Breast epithelium (tissue), 3 donors: ENCODE measurements at regions not wholly inside any gene's neighbourhood (a gene's known extent, or its start where the extent isn't known, plus 50 kb on each side); places are given as distances from the start of the nearest gene placed in this dataset.

Experiments used
- CTCF ChIP-seq, 3 donors: fragments of 450-650 bp; IDR thresholded peaks; one replicate each; pipeline ENCODE4 v1.5.1; 2016 to 2017; ENCODE audit warnings: antibody characterized with exemption in 3 of 3, mild to moderate bottlenecking in 3 of 3, moderate library complexity in 3 of 3
- POLR2A ChIP-seq: fragments of 450-650 bp; IDR thresholded peaks from one replicate; pipeline ENCODE4 v1.6.1; 2016; ENCODE audit warnings: antibody characterized with exemption, mild to moderate bottlenecking, moderate library complexity
- POLR2AphosphoS5 ChIP-seq, 3 donors: sonication (generic); formaldehyde crosslinking; IDR thresholded peaks; one replicate each; pipeline ENCODE4 v1.6.1; 2017; ENCODE audit warnings: antibody characterized with exemption in 3 of 3

GRCh38 chr12:58396239-58396638 is 454.9 kb downstream of the ATP23 start:
- no peak for TF ChIP-seq POLR2AphosphoS5 (IDR thresholded peaks at IDR 0.05)
- TF ChIP-seq POLR2A, result no peak
- no peak for TF ChIP-seq CTCF (IDR thresholded peaks at IDR 0.05)
